ENCODE measurements at regions not wholly inside any gene's neighbourhood (a gene's known extent, or its start where the extent isn't known, plus 50 kb on each side); places are given as distances from the start of the nearest gene placed in this dataset.

- intact Hi-C loops (cut with DNase I) = no loop called here
- Histone ChIP-seq H3K4me1 (no peaks in the 10 kb centered on the region), H3K9me3 (no peaks in the 10 kb centered on the region), H3K36me3 (no peaks in the 10 kb centered on the region), H3K27ac (no peak overlapping the region), H3K4me3 (no peak overlapping the region), H3K27me3 (ENCODE audit: low read depth) (no peaks in the 10 kb centered on the region)
- TF ChIP-seq, protein P1, sequence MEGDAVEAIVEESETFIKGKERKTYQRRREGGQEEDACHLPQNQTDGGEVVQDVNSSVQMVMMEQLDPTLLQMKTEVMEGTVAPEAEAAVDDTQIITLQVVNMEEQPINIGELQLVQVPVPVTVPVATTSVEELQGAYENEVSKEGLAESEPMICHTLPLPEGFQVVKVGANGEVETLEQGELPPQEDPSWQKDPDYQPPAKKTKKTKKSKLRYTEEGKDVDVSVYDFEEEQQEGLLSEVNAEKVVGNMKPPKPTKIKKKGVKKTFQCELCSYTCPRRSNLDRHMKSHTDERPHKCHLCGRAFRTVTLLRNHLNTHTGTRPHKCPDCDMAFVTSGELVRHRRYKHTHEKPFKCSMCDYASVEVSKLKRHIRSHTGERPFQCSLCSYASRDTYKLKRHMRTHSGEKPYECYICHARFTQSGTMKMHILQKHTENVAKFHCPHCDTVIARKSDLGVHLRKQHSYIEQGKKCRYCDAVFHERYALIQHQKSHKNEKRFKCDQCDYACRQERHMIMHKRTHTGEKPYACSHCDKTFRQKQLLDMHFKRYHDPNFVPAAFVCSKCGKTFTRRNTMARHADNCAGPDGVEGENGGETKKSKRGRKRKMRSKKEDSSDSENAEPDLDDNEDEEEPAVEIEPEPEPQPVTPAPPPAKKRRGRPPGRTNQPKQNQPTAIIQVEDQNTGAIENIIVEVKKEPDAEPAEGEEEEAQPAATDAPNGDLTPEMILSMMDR (IDR thresholded peaks at IDR 0.05) = no peak
- DNase-seq (no peak), ATAC-seq (peak in 1 of 2 donors; percentile 10)
Measured at GRCh38 chr11:15580056-15580774, 465.5 kb downstream of the INSC start.

DNA sequence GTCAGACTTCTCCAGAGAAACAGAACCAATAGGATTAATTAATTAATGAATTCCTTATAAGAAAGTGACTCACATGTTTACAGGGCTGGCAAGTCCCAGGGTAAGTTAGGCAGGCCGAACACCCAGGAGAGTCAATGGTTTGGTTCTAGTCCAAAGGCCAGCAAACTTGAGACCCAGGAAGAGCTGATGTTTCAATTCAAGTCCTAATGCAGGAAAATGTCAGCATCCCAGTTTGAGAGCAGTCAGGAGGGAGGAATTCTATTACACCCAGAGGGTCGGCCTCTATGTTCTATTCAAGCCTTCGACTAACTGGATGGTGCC is 466.0 kb downstream of the INSC start:
- Histone ChIP-seq H3K4me3 (no peak overlapping the region), H3K27ac (no peak overlapping the region), H3K4me1 (no peaks in the 10 kb centered on the region), H3K36me3 (no peaks in the 10 kb centered on the region), H3K27me3 (ENCODE audit: low read depth) (no peaks in the 10 kb centered on the region), H3K9me3 (no peaks in the 10 kb centered on the region)
- no peak for ATAC-seq
- TF ChIP-seq, protein P1 (IDR thresholded peaks at IDR 0.05) = no peak
- DNase-seq = no peak
- intact Hi-C loops (cut with DNase I) = no loop called here

DNA sequence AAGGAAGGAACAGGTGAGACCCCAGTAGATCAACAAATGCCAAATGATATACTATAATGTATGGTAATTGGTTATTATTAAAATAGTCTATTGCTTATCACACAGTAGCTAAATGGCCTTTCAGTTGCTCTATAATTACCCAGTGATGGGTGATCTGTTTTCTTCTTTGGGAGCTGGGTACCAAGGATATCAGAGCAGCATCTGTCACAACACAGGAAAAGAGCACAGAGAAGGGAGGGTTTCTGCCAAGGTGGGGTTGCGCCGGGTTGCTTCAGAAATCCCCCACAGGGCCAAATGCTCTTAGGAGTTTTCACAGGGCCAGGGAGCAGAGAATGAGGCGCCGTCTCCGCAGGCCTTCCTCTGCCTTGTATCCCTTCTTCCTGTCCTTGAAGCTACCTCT is 469.4 kb downstream of the INSC start:
- Histone ChIP-seq H3K27me3 (ENCODE audit: low read depth) (no peaks in the 10 kb centered on the region), H3K9me3 (no peaks in the 10 kb centered on the region), H3K4me1 (no peaks in the 10 kb centered on the region), H3K27ac (no peak overlapping the region), H3K4me3 (no peak overlapping the region), H3K36me3 (no peaks in the 10 kb centered on the region)
- DNase-seq (no peak), ATAC-seq (no peak)
- intact Hi-C loops (cut with DNase I) = no loop called here
- TF ChIP-seq, protein P1 (IDR thresholded peaks at IDR 0.05) = no peak

DNA sequence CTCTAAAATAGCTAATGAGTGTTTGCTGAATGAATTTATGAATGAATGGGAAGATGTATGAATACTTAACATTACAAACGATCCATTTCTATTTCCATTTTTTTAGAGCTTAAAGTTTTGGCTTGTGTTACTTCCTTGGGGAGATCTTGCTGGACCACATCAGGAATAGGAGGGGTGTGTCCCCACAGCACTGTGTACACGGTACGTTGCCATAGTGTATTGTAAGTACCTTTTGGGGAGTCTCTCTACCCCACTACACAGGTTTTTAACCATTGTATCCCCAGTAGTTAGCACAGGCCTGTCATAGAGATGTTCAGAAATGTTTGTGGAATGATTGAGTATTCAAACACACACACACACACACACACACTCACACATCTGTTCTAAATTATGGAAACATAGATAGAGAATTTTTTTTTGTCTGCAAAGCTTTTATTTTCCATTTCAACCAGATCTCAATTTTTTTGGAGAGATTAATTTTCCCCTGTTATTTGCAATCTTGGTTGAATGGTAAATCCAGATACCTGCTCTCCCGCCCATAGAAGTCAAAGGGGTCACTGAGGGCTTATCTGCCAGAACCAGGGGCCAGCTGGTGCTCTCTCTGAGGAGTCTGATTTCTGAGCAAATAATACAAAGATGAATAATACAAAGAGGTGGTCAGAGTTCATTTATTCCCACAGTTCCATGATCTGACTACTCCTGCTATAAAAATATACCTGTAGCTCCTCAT is 471.0 kb downstream of the INSC start:
- DNase-seq = no peak
- no peak for ATAC-seq

GRCh38 chr11:15586741-15587473 is 472.2 kb downstream of the INSC start:
- intact Hi-C loops (cut with DNase I) = no loop called here
- H3K4me3 ChIP-seq = no peak overlapping the region
- TF ChIP-seq, protein P1 (IDR thresholded peaks at IDR 0.05) = no peak
- no peaks in the 10 kb centered on the region for H3K27me3 ChIP-seq (ENCODE audit: low read depth)
- no peaks in the 10 kb centered on the region for H3K36me3 ChIP-seq
- no peaks in the 10 kb centered on the region for H3K9me3 ChIP-seq
- DNase-seq (no peak), ATAC-seq (no peak)
- no peaks in the 10 kb centered on the region for H3K4me1 ChIP-seq
- no peak overlapping the region for H3K27ac ChIP-seq

More for the DNA sequence above, 471.0 kb downstream of the INSC start:
- no peaks in the 10 kb centered on the region for H3K27me3 ChIP-seq (ENCODE audit: low read depth)
- H3K9me3 ChIP-seq = no peaks in the 10 kb centered on the region
- TF ChIP-seq, protein P1 (IDR thresholded peaks at IDR 0.05) = no peak
- H3K36me3 ChIP-seq = no peaks in the 10 kb centered on the region
- no peak overlapping the region for H3K4me3 ChIP-seq
- intact Hi-C loops (cut with DNase I) = no loop called here
- H3K4me1 ChIP-seq = no peaks in the 10 kb centered on the region
- H3K27ac ChIP-seq = no peak overlapping the region

Measured in lower lobe of right lung (tissue), 2 donors.